GM23338 (cell line): ENCODE measurements at regions not wholly inside any gene's neighbourhood (a gene's known extent, or its start where the extent isn't known, plus 50 kb on each side); places are given as distances from the start of the nearest gene placed in this dataset.

Source experiments
- ATAC-seq: fragments of 200-7000 bp; cut with Tn5 transposase; 3 replicates; pipeline ENCODE4 v1.9.1; 2020
- DNase-seq: peaks from one replicate; pipeline ENCODE4 v3.0.0-alpha.2; 2015; ENCODE audit warnings: low spot score
- H2AFZ ChIP-seq: fragments of 200-600 bp; sonication (generic); 2 replicates; pipeline ENCODE4 v1.8.0; 2016; ENCODE audit warnings: antibody characterized with exemption, mild to moderate bottlenecking, moderate library complexity
- H3F3A ChIP-seq: fragments of 200-600 bp; sonication (generic); replicated peaks from 2 replicates; pipeline ENCODE4 v1.8.0; 2017; ENCODE audit warnings: antibody characterized with exemption, mixed run types, low read depth
- H3K27ac ChIP-seq: fragments of 200-600 bp; sonication (generic); 2 replicates; pipeline ENCODE4 v1.6.1; 2016; ENCODE audit warnings: low read depth
- H3K27me3 ChIP-seq: fragments of 200-600 bp; sonication (generic); 2 replicates; pipeline ENCODE4 v1.8.0; 2016; ENCODE audit warnings: mild to moderate bottlenecking, mixed run types, moderate library complexity; ENCODE audit not compliant: insufficient read depth
- H3K36me3 ChIP-seq: fragments of 200-600 bp; sonication (generic); 2 replicates; pipeline ENCODE4 v1.8.0; 2016; ENCODE audit warnings: mild to moderate bottlenecking; ENCODE audit not compliant: insufficient read depth
- H3K4me1 ChIP-seq: fragments of 200-600 bp; sonication (generic); 2 replicates; pipeline ENCODE4 v1.8.0; 2016; ENCODE audit warnings: mild to moderate bottlenecking, moderate library complexity; ENCODE audit not compliant: insufficient read depth
- H3K4me2 ChIP-seq: fragments of 200-600 bp; sonication (generic); 2 replicates; pipeline ENCODE4 v1.7.1; 2017; ENCODE audit warnings: mixed run types
- H3K4me3 ChIP-seq: fragments of 200-600 bp; sonication (generic); 2 replicates; pipeline ENCODE4 v1.6.1; 2016; ENCODE audit warnings: mixed run types
- H3K79me2 ChIP-seq: fragments of 200-600 bp; sonication (generic); replicated peaks from 2 replicates; pipeline ENCODE4 v1.8.0; 2017; ENCODE audit warnings: mild to moderate bottlenecking; ENCODE audit not compliant: insufficient read depth
- H3K9me2 ChIP-seq: fragments of 200-600 bp; sonication (generic); 2 replicates; pipeline ENCODE4 v1.8.0; 2017; ENCODE audit not compliant: insufficient read depth
- H4K20me1 ChIP-seq: fragments of 200-600 bp; sonication (generic); replicated peaks from 2 replicates; pipeline ENCODE4 v1.8.0; 2017; ENCODE audit warnings: mild to moderate bottlenecking; ENCODE audit not compliant: insufficient read depth
- H3K27ac Mint-ChIP-seq: 2 replicates; pipeline ENCODE4 v1.8.0; 2020; ENCODE audit warnings: inconsistent platforms, mild to moderate bottlenecking, moderate library complexity, mixed read lengths
- H3K27me3 Mint-ChIP-seq: 3 replicates; pipeline ENCODE4 v1.8.0; 2022; ENCODE audit warnings: low read depth, mild to moderate bottlenecking, moderate library complexity, mixed read lengths, inconsistent platforms; ENCODE audit not compliant: insufficient read depth, poor library complexity
- H3K36me3 Mint-ChIP-seq: 3 replicates; pipeline ENCODE4 v1.8.0; 2021; ENCODE audit warnings: low read depth, mild to moderate bottlenecking, inconsistent platforms, moderate library complexity, mixed read lengths
- H3K4me1 Mint-ChIP-seq: 3 replicates; pipeline ENCODE4 v1.8.0; 2020; ENCODE audit warnings: mild to moderate bottlenecking, inconsistent platforms, mixed read lengths
- H3K4me3 Mint-ChIP-seq: 3 replicates; pipeline ENCODE4 v1.8.0; 2021; ENCODE audit warnings: moderate library complexity, mild to moderate bottlenecking, inconsistent platforms, mixed read lengths
- H3K9me3 Mint-ChIP-seq: 3 replicates; pipeline ENCODE4 v1.8.0; 2020; ENCODE audit warnings: moderate library complexity, mild to moderate bottlenecking, inconsistent platforms, mixed read lengths
- CREB1 ChIP-seq: fragments of 250-450 bp; sonication (Bioruptor Pico); IDR thresholded peaks from 2 replicates; pipeline ENCODE4 v1.5.0; 2020; ENCODE audit warnings: low read depth, mild to moderate bottlenecking, moderate library complexity
- JUNB ChIP-seq: IDR thresholded peaks from one replicate; pipeline ENCODE4 v1.6.1; 2016; ENCODE audit warnings: antibody characterized with exemption; ENCODE audit not compliant: unreplicated experiment
- NANOG ChIP-seq: IDR thresholded peaks from 2 replicates; pipeline ENCODE4 v1.6.1; 2016; ENCODE audit warnings: antibody characterized with exemption, borderline replicate concordance
- ZNF114 ChIP-seq: fragments of 250-450 bp; sonication (Bioruptor Pico); IDR thresholded peaks from 2 replicates; pipeline ENCODE4 v1.5.0; 2020; ENCODE audit warnings: mild to moderate bottlenecking, moderate library complexity
- ZNF331 ChIP-seq: fragments of 250-450 bp; sonication (Bioruptor Pico); IDR thresholded peaks from 2 replicates; pipeline ENCODE4 v1.5.0; 2020; ENCODE audit warnings: low read depth, mild to moderate bottlenecking, moderate library complexity
- TF ChIP-seq, protein P1 (sequence below), 2 experiments: fragments of 200-600 bp in 1 of 2; sonication (generic) in 1 of 2; conservative IDR thresholded peaks; 2 replicates each; pipeline versions ENCODE4 v1.5.1 to v1.6.1; 2016 to 2017; ENCODE audit warnings: antibody characterized with exemption in 2 of 2, low read depth in 2 of 2, mild to moderate bottlenecking in 2 of 2, moderate library complexity in 1 of 2
- TF ChIP-seq, protein P2 (sequence below): fragments of 250-450 bp; sonication (Bioruptor Pico); IDR thresholded peaks from 2 replicates; pipeline ENCODE4 v1.5.0; 2020; ENCODE audit warnings: mild to moderate bottlenecking, moderate library complexity

DNA sequence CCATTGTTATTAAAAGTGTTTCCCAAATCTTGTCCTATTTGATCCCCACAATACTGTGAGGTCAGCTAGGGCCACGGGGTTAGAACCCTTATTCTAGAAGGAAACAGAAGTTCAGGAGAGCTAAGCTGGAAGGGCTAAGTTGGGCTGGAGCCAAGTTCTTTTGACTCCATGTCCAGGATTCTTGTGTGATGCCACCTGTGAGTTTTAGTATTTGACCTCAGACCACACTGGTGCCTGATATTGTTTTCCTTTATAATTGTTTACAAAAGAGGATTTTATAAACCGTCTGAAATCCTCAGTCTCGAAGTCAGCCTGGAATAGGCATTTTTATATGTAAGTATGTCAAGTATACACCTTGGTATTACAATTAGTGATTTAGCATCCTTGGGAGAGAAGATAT is 332.7 kb downstream of the CBLN1 start:
- DNase-seq = no peak
- H3K4me1 ChIP-seq = no peaks in the 10 kb centered on the region
- Mint-ChIP-seq H3K4me1 (no peaks in the 10 kb centered on the region), H3K27ac (no peak overlapping the region), H3K36me3 (peaks cover 3% of the 10 kb centered on the region; the same call in 1 of the 3 replicates), H3K27me3 (no peaks in the 10 kb centered on the region), H3K9me3 (peaks cover 15% of the 10 kb centered on the region), H3K4me3 (no peak overlapping the region)
- no peak overlapping the region for H2AFZ ChIP-seq
- ATAC-seq = no peak
- no peaks in the 10 kb centered on the region for H3K36me3 ChIP-seq
- H3K79me2 ChIP-seq = no peaks in the 10 kb centered on the region
- H4K20me1 ChIP-seq = no peaks in the 10 kb centered on the region
- TF ChIP-seq CREB1 (no peak), JUNB (no peak), ZNF114 (CRISPR knock-in tag) (no peak), ZNF331 (CRISPR knock-in tag) (no peak), NANOG (no peak)
- TF ChIP-seq, protein P1, sequence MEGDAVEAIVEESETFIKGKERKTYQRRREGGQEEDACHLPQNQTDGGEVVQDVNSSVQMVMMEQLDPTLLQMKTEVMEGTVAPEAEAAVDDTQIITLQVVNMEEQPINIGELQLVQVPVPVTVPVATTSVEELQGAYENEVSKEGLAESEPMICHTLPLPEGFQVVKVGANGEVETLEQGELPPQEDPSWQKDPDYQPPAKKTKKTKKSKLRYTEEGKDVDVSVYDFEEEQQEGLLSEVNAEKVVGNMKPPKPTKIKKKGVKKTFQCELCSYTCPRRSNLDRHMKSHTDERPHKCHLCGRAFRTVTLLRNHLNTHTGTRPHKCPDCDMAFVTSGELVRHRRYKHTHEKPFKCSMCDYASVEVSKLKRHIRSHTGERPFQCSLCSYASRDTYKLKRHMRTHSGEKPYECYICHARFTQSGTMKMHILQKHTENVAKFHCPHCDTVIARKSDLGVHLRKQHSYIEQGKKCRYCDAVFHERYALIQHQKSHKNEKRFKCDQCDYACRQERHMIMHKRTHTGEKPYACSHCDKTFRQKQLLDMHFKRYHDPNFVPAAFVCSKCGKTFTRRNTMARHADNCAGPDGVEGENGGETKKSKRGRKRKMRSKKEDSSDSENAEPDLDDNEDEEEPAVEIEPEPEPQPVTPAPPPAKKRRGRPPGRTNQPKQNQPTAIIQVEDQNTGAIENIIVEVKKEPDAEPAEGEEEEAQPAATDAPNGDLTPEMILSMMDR (conservative IDR thresholded peaks at IDR 0.05; ENCODE audit: low read depth in 2 of 2) = no peak
- TF ChIP-seq, protein P2, sequence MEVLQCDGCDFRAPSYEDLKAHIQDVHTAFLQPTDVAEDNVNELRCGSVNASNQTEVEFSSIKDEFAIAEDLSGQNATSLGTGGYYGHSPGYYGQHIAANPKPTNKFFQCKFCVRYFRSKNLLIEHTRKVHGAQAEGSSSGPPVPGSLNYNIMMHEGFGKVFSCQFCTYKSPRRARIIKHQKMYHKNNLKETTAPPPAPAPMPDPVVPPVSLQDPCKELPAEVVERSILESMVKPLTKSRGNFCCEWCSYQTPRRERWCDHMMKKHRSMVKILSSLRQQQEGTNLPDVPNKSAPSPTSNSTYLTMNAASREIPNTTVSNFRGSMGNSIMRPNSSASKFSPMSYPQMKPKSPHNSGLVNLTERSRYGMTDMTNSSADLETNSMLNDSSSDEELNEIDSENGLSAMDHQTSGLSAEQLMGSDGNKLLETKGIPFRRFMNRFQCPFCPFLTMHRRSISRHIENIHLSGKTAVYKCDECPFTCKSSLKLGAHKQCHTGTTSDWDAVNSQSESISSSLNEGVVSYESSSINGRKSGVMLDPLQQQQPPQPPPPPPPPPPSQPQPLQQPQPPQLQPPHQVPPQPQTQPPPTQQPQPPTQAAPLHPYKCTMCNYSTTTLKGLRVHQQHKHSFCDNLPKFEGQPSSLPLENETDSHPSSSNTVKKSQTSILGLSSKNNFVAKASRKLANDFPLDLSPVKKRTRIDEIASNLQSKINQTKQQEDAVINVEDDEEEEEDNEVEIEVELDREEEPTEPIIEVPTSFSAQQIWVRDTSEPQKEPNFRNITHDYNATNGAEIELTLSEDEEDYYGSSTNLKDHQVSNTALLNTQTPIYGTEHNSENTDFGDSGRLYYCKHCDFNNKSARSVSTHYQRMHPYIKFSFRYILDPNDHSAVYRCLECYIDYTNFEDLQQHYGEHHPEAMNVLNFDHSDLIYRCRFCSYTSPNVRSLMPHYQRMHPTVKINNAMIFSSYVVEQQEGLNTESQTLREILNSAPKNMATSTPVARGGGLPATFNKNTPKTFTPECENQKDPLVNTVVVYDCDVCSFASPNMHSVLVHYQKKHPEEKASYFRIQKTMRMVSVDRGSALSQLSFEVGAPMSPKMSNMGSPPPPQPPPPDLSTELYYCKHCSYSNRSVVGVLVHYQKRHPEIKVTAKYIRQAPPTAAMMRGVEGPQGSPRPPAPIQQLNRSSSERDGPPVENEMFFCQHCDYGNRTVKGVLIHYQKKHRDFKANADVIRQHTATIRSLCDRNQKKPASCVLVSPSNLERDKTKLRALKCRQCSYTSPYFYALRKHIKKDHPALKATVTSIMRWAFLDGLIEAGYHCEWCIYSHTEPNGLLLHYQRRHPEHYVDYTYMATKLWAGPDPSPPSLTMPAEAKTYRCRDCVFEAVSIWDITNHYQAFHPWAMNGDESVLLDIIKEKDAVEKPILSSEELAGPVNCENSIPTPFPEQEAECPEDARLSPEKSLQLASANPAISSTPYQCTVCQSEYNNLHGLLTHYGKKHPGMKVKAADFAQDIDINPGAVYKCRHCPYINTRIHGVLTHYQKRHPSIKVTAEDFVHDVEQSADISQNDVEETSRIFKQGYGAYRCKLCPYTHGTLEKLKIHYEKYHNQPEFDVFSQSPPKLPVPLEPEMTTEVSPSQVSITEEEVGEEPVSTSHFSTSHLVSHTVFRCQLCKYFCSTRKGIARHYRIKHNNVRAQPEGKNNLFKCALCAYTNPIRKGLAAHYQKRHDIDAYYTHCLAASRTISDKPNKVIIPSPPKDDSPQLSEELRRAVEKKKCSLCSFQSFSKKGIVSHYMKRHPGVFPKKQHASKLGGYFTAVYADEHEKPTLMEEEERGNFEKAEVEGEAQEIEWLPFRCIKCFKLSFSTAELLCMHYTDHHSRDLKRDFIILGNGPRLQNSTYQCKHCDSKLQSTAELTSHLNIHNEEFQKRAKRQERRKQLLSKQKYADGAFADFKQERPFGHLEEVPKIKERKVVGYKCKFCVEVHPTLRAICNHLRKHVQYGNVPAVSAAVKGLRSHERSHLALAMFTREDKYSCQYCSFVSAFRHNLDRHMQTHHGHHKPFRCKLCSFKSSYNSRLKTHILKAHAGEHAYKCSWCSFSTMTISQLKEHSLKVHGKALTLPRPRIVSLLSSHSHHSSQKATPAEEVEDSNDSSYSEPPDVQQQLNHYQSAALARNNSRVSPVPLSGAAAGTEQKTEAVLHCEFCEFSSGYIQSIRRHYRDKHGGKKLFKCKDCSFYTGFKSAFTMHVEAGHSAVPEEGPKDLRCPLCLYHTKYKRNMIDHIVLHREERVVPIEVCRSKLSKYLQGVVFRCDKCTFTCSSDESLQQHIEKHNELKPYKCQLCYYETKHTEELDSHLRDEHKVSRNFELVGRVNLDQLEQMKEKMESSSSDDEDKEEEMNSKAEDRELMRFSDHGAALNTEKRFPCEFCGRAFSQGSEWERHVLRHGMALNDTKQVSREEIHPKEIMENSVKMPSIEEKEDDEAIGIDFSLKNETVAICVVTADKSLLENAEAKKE (CRISPR knock-in tag) = no peak
- H3F3A ChIP-seq = no peaks in the 10 kb centered on the region
- no peak overlapping the region for H3K4me2 ChIP-seq
- no peak overlapping the region for H3K4me3 ChIP-seq
- no peak overlapping the region for H3K27ac ChIP-seq
- H3K9me2 ChIP-seq = no peaks in the 10 kb centered on the region
- no peaks in the 10 kb centered on the region for H3K27me3 ChIP-seq
